Smooth muscle cell (in vitro differentiated cells): ENCODE measurements at regions not wholly inside any gene's neighbourhood (a gene's known extent, or its start where the extent isn't known, plus 50 kb on each side); places are given as distances from the start of the nearest gene placed in this dataset.

Source experiments
- DNase-seq: peaks from one replicate; lab custom pipeline; 2025; ENCODE audit not compliant: unreplicated experiment; lab: John Stamatoyannopoulos, UW
- H2AFZ ChIP-seq: fragments of 200-600 bp; sonication (generic); 2 replicates; pipeline ENCODE4 v1.6.0; 2016; ENCODE audit warnings: antibody characterized with exemption, low read depth, mild to moderate bottlenecking
- H3F3A ChIP-seq: fragments of 200-600 bp; sonication (generic); 2 replicates; pipeline ENCODE4 v1.6.0; 2017; ENCODE audit warnings: antibody characterized with exemption, low read depth
- H3K27ac ChIP-seq: fragments of 200-600 bp; sonication (generic); 2 replicates; pipeline ENCODE4 v1.5.1; 2016; ENCODE audit warnings: low read depth, mild to moderate bottlenecking
- H3K27me3 ChIP-seq: fragments of 200-600 bp; sonication (generic); 2 replicates; pipeline ENCODE4 v1.6.1; 2016; ENCODE audit warnings: low read depth, mild to moderate bottlenecking
- H3K36me3 ChIP-seq: fragments of 200-600 bp; sonication (generic); 2 replicates; pipeline ENCODE4 v1.5.1; 2016; ENCODE audit warnings: low read depth
- H3K4me1 ChIP-seq: fragments of 200-600 bp; sonication (generic); 2 replicates; pipeline ENCODE4 v1.5.1; 2016; ENCODE audit warnings: low read depth
- H3K4me2 ChIP-seq: fragments of 200-600 bp; sonication (generic); 2 replicates; pipeline ENCODE4 v1.6.0; 2016; ENCODE audit warnings: mild to moderate bottlenecking
- H3K4me3 ChIP-seq: fragments of 200-600 bp; sonication (generic); 2 replicates; pipeline ENCODE4 v1.5.1; 2016; ENCODE audit warnings: mild to moderate bottlenecking
- H3K79me2 ChIP-seq: fragments of 200-600 bp; sonication (generic); 2 replicates; pipeline ENCODE4 v1.6.0; 2016; ENCODE audit warnings: low read depth, mild to moderate bottlenecking
- H3K9ac ChIP-seq: fragments of 200-600 bp; sonication (generic); 2 replicates; pipeline ENCODE4 v1.6.0; 2016; ENCODE audit warnings: low read depth
- H3K9me3 ChIP-seq: fragments of 200-600 bp; sonication (generic); replicated peaks from 2 replicates; pipeline ENCODE4 v1.5.1; 2016; ENCODE audit warnings: low read depth
- H4K20me1 ChIP-seq: fragments of 200-600 bp; sonication (generic); 2 replicates; pipeline ENCODE4 v1.6.0; 2016; ENCODE audit warnings: low read depth
- CTCF ChIP-seq: fragments of 200-600 bp; sonication (generic); IDR thresholded peaks from 2 replicates; pipeline ENCODE4 v1.5.1; 2017; ENCODE audit warnings: borderline replicate concordance, mild to moderate bottlenecking, antibody characterized with exemption; ENCODE audit not compliant: insufficient read depth, poor library complexity, severe bottlenecking
- WGBS: methylation state at CpG from one replicate; pipeline ENCODE4 v1.1.7; 2016; ENCODE audit warnings: low lambda C conversion rate; 5-methylcytosine and 5-hydroxymethylcytosine counted together

GRCh38 chr3:25094932-25095685, 333.0 kb upstream of the RARB start:
- 93% methylated on average over 2 of the region's 2 CpGs for WGBS
- Histone ChIP-seq H3K79me2 (no peaks in the 10 kb centered on the region), H3F3A (no peaks in the 10 kb centered on the region), H4K20me1 (no peaks in the 10 kb centered on the region), H3K27ac (no peak overlapping the region), H2AFZ (no peak overlapping the region), H3K27me3 (no peaks in the 10 kb centered on the region), H3K4me1 (peaks cover 3% of the 10 kb centered on the region), H3K4me3 (no peak overlapping the region), H3K4me2 (no peak overlapping the region), H3K36me3 (no peaks in the 10 kb centered on the region), H3K9ac (no peak overlapping the region), H3K9me3 (no peaks in the 10 kb centered on the region)
- no peak for TF ChIP-seq CTCF
- no peak for DNase-seq

- Histone ChIP-seq H3K9me3 (no peaks in the 10 kb centered on the region), H3K79me2 (no peaks in the 10 kb centered on the region), H3K27ac (no peak overlapping the region), H3F3A (no peaks in the 10 kb centered on the region), H3K4me3 (no peak overlapping the region), H2AFZ (no peak overlapping the region), H3K4me2 (no peak overlapping the region), H3K4me1 (peaks cover 3% of the 10 kb centered on the region), H3K9ac (no peak overlapping the region), H4K20me1 (no peaks in the 10 kb centered on the region), H3K27me3 (no peaks in the 10 kb centered on the region), H3K36me3 (no peaks in the 10 kb centered on the region)
- 95% methylated on average over 2 of the region's 2 CpGs for WGBS
- TF ChIP-seq CTCF, result no peak
- no peak for DNase-seq
Measured at GRCh38 chr3:25096536-25096935, 331.5 kb upstream of the RARB start.

- Histone ChIP-seq H3K4me1 (peaks cover 2% of the 10 kb centered on the region), H3K9me3 (no peaks in the 10 kb centered on the region), H3K9ac (no peak overlapping the region), H4K20me1 (no peaks in the 10 kb centered on the region), H3K4me3 (no peak overlapping the region), H3K36me3 (no peaks in the 10 kb centered on the region), H3K79me2 (no peaks in the 10 kb centered on the region), H2AFZ (no peak overlapping the region), H3K27me3 (no peaks in the 10 kb centered on the region), H3K4me2 (no peak overlapping the region), H3K27ac (no peak overlapping the region), H3F3A (no peaks in the 10 kb centered on the region)
- no peak for TF ChIP-seq CTCF
- WGBS, result 95% methylated on average over 3 of the region's 3 CpGs
- no peak for DNase-seq
Measured at GRCh38 chr3:25097023-25097422, 331.0 kb upstream of the RARB start.

GRCh38 chr3:25099666-25100065, 328.4 kb upstream of the RARB start:
- no peaks in the 10 kb centered on the region for H4K20me1 ChIP-seq
- WGBS, result 95% methylated on average over 9 of the region's 9 CpGs
- DNase-seq, result no peak

More at GRCh38 chr3:25099666-25100065, 328.4 kb upstream of the RARB start:
- no peaks in the 10 kb centered on the region for H3K9me3 ChIP-seq
- H3K4me3 ChIP-seq, result no peak overlapping the region
- no peaks in the 10 kb centered on the region for H3K79me2 ChIP-seq
- H3K4me2 ChIP-seq, result no peak overlapping the region
- H2AFZ ChIP-seq, result no peak overlapping the region
- no peaks in the 10 kb centered on the region for H3K36me3 ChIP-seq
- no peak overlapping the region for H3K27ac ChIP-seq
- no peaks in the 10 kb centered on the region for H3F3A ChIP-seq
- TF ChIP-seq CTCF, result no peak
- H3K9ac ChIP-seq, result no peak overlapping the region
- no peaks in the 10 kb centered on the region for H3K4me1 ChIP-seq
- H3K27me3 ChIP-seq, result no peaks in the 10 kb centered on the region
